HG03103 (cell line): ENCODE measurements at regions not wholly inside any gene's neighbourhood (a gene's known extent, or its start where the extent isn't known, plus 50 kb on each side); places are given as distances from the start of the nearest gene placed in this dataset.

Experiments used
- ATAC-seq: cut with Tn5 transposase; IDR thresholded peaks from one replicate; pipeline ENCODE4 v1.9.1; 2021; ENCODE audit warnings: low read depth; ENCODE audit not compliant: unreplicated experiment

- no peak for ATAC-seq
Observed at GRCh38 chr4:19729886-19730651, 521.6 kb upstream of the SLIT2 start.

- no peak for ATAC-seq
Observed at GRCh38 chr4:19728773-19729172, 522.9 kb upstream of the SLIT2 start.

- no peak for ATAC-seq
Observed at GRCh38 chr4:19727141-19727540, 524.6 kb upstream of the SLIT2 start.

GRCh38 chr4:19725130-19725529, 526.6 kb upstream of the SLIT2 start:
- no peak for ATAC-seq

DNA sequence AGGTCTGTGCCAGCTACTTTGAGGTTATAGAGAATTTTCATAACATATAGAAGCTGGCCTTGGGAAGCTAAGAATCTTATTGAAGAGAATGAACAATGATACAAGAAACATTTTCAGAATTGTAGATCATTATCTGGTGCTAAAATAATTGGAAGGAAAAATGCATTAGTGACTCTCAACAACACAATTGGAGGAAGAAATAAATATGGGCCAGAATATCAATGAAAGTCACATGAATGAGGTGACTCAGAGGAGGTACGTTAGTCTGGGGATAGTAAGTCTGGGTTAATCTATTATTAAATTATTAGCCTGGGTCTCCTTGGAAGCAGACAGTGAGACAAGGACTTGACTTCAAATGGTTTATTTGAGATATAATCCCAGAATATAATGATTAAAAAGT, 529.3 kb upstream of the SLIT2 start:
- no peak for ATAC-seq

DNA sequence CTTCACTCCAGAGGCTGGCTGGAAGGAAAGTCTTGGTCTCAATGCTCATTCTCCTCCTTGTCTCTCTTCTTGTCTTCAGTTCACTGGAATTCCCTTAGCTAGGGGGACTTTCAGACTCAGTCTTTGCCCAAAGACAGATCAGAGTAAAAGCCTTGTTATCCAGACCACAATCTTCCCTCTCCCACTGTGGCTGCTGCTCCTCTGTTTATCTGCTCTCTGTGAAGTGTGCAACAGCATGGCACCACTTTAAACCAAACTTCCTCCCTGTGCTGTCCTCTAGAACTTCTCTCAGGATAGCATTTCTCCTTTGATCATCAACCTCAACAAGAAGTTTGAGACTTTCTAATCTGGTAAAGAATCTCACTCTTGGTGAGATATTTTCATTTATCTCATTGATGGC, 530.1 kb upstream of the SLIT2 start:
- no peak for ATAC-seq

- no peak for ATAC-seq
Observed at GRCh38 chr4:19720610-19721009, 531.1 kb upstream of the SLIT2 start.

GRCh38 chr4:19720190-19720589, 531.5 kb upstream of the SLIT2 start:
- ATAC-seq = no peak

DNA sequence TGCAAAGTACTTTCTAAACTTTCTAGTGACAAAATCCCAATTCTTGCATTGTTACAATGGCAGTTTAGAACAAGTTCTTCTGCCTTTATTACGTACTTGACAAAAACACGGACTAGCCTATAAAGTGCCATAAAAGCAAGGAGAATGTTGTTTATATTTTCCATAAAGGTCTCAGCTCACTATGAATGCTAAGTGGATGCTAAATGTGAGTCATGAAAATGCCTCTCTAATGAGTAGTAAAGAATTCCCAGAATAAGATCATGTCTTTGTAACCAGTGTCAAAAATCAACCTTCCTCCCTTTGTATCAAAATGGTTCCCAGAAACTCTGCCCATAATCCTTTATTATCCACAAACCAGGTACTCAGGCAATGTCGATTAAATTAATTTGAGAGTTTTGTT, 539.8 kb upstream of the SLIT2 start:
- no peak for ATAC-seq

- ATAC-seq = no peak
Observed at GRCh38 chr4:19707876-19708275, 543.8 kb upstream of the SLIT2 start.

DNA sequence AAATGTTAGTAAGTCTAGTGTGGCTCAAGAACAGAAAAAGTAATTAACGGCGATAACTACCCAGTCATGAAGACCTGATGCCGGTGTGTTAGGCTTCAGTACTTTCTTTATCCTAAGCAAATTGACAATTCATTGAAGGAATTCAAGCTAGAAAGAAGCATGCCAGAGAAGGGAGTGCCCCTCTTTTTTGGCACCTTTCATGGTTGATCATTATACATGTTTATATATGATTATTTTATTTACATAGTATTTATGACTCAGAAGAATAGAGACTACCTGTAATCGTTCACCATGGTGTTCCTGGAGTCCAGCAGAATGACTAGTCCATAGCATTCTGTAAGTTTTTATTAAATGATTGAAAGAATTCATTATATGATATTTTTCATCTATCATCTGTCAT, 548.3 kb upstream of the SLIT2 start:
- ATAC-seq = no peak

GRCh38 chr4:19700992-19701391, 550.7 kb upstream of the SLIT2 start:
- no peak for ATAC-seq

GRCh38 chr4:19698961-19699360, 552.7 kb upstream of the SLIT2 start:
- no peak for ATAC-seq

GRCh38 chr4:19694812-19695211, 556.9 kb upstream of the SLIT2 start:
- no peak for ATAC-seq

GRCh38 chr4:19693936-19694570, 557.7 kb upstream of the SLIT2 start:
- ATAC-seq = no peak

GRCh38 chr4:19689511-19689910, 562.2 kb upstream of the SLIT2 start:
- no peak for ATAC-seq

- no peak for ATAC-seq
Observed at GRCh38 chr4:19686456-19686855, 565.2 kb upstream of the SLIT2 start.

DNA sequence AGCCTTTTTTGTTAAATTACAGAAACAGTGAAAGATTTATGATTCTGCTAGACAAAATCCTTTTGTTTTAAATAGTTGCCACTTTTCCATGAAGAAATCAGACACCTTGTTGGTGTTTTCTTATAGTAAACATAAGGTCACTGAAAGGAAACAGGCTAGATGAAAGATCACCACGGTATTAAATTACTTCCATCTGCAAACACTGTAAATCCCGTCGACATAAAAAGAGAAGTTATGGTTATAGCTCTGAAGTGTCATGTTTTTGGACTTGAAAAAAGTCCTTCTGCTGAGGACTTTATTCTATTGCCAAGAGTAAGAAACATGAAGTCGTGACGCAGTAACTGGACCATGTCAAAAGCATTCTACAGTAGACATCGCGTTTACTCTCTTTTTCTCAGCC, 567.6 kb upstream of the SLIT2 start:
- ATAC-seq = no peak

GRCh38 chr4:19683426-19683825, 568.3 kb upstream of the SLIT2 start:
- ATAC-seq = no peak

GRCh38 chr4:19677211-19677610, 574.5 kb upstream of the SLIT2 start:
- ATAC-seq = no peak

- ATAC-seq = no peak
Observed at GRCh38 chr4:19675172-19675811, 576.4 kb upstream of the SLIT2 start.

GRCh38 chr4:19659101-19659500, 592.6 kb upstream of the SLIT2 start:
- ATAC-seq = no peak
